G401.6 (cell line): ENCODE measurements at regions not wholly inside any gene's neighbourhood (a gene's known extent, or its start where the extent isn't known, plus 50 kb on each side); places are given as distances from the start of the nearest gene placed in this dataset.

Source experiments
- FAIRE-seq: peaks from 2 replicates; lab custom pipeline; 2012; peaks lifted over from hg19 to GRCh38; lab: Jason Lieb, UNC

DNA sequence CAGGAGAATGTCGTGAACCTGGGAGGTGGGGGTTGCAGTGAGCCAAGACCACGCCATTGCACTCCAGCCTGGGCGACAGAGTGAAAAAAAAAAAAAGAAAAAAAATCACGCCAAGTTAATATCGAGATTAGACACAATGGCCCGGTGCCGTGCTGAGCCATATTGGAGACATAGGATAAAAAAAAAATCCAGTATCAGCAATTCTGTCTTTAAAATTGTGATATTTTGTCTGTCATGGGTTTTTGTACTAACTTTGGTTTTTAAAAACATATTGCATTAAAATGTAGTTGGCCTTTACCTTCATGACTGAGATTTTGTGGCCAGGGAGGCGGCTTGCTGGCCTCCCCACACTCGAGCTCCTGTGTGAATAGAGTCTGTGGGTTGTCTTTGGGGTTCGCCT lies 62.8 kb upstream of the PITRM1 start:
- no peak for FAIRE-seq

DNA sequence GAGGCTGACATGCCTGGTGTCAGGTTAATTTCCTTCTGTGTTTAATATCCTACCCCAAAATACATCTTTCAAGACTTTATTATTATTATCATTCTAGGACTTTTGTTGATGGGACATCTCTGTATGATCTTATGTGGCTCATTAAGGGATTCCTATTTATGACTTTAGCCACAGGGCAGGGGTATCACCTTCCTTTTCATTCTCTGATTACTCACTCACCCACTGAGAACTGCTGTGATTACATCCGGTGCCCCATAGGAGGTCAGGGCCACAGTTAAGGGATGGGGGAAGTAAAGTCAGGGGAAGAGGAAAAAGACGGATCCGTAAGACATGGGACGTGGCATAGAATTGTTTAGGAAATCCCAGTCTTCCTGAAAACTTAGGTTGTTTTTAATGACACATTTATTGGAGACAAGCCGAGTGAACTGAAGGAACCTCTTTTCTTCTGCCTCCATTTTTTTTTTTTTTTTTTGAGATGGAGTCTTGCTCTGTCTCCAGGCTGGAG lies 61.0 kb upstream of the PITRM1 start:
- no peak for FAIRE-seq

DNA sequence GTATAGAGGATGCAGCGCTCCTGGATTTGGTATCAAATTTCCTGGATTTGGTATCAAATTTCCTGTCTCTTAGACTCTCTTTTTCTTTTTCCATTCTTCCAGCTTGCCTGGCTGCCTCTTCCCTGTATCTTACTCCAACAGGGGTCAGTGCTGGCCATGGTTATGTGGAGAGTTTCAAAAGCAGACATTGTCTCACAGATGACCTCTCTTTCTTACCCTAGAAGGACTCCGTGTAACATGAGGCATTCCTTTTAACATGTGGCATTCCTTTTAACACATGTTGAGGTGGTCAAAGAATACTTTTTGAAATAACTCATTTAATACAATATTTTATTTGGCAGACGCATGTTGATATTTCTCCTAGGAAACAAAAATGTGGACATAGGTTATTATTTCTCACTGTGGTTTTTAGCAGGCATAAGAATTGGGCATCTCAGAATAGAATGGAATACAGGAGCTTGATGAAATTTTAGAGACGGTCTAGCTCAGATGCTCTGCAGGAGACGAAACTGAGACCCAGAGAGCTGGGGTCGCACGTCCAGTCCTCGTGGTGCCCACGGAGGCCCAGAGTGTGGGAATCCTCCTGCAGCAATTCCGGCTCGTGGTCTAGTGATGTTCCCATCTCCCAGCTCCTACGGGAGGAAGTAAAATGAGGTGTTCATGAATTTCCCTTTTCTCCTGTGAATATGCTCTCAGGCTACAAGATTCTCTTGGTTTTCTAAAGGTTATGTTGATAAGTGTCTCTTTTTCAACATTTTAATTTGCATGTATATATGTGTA lies 59.6 kb upstream of the PITRM1 start:
- FAIRE-seq: no peak

DNA sequence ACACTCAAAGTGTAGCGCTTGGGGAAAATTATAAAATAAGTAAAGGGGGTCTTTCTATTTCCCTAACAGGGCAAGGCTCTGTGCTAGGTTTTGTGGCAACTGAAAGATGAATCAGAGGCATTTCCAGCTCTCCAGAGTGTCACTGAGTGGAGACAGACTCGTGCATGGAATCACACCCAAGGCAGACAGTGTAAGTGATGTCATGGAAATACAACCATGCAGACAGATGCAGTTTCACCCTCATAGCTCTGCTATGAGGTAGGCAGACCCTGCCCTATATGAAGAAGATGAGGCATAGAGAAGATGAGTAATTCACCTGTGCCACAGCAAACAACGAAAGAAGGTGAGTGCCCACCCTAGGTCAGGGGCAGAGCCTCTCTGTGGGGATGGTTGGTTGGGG lies 57.2 kb upstream of the PITRM1 start:
- FAIRE-seq: no peak

DNA sequence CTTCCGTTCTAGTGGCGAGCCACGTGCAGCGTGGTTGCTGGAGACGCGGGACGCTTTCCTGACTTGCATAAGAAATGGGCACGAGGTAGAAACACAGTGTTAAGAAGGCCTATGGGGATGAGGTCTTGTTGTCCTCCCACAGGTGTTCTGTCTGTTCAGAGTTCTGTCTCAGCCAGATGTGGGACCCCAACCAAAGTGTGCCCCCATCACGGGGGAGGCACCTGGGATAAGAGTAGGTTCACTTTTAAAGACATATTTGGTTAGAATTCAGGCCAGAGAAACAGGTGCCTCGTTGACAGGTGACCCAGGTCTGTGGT lies 56.0 kb upstream of the PITRM1 start:
- no peak for FAIRE-seq

DNA sequence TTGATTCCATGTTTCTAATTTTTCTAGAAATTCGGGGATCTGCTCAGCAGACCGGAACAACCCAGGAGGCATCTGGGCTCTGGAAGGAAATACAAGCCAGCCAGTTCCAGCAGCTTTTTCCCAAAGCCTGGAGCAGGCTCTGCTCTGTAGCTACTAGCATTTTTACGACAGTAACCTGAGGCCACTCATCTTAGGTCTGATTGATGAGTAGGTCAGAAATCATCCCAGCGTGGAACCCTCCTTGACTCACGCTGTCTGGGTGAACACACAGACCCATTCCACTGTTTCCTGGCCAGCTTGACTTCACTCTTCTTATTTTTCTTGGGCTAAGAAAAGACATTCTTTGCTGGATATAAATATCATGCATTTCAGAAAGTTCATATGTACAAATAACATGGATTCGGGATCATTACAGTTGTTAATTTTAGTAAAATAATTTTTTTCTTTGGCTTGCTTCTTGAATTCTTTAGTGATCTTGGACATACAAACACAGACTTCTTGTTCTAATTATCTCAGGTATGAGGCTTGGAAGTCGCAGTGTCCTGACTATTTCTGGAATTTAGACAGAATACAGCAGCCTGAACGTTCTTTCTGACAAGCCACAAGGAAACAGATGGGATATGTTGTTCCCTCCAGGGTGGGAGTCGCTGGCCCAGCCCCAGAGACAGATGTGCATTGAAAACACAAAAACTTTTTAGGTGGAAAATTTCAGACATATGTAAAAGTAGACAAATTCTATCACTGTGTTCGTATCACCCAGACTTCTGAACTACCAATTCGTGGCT lies 54.6 kb upstream of the PITRM1 start:
- no peak for FAIRE-seq

DNA sequence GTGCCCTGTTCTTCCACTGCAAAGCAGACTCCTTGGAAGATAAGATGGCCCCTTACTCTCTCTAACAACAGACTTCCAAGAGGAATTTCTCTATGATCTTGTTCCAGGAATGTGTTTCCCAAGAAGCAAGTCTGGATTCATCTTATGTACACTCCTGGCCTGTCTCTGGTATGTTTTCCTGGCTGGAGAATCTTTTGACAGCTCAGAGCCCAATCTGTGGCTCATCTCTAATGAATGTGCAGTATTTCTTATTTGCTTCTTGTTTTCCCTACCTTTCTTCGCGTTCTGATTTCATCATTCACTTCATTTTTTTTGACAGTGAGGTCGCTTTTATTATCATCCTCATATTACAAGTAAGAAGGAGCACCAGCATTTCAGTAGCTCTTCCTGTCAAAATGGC lies 53.0 kb upstream of the PITRM1 start:
- no peak for FAIRE-seq

DNA sequence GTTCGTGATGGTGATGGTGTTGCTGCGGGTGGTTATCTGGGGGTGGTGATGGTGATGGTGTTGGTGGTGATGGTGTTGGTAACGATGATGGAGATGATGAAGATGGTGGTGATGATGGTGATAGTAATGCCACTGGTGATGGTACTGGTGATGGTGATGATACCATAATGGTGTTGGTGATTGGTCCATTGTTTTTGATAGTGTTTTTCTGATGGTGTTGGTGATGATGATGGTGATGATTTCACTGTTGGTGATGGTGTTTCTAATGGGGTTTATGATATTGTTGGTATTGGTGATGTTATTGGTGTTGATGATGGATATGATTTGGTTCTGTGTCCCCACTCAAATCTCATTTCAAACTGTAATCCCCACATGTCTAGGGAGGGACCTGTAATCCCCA lies 51.7 kb upstream of the PITRM1 start:
- FAIRE-seq: no peak

DNA sequence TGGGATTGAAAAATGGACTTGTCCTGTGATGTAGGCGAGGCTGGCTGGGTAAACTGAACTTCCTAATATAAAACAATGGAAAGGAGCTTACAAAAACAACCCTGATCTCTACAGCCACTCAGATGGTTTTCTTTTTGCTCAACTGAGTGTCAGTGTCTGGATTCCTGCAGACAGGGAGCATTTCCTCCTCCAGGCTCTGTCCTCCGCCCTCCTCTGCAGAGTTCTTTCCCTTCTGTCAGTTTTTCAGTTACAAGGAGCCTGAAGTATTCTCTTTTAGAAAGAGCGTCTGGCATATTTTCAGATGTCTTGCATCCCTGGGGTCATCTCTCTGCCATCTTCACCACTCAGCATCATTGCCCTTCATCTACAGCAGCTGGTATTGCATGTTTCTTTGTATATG lies 50.0 kb upstream of the PITRM1 start:
- no peak for FAIRE-seq
